Brain microvascular endothelial cell (primary cell): ENCODE measurements at regions not wholly inside any gene's neighbourhood (a gene's known extent, or its start where the extent isn't known, plus 50 kb on each side); places are given as distances from the start of the nearest gene placed in this dataset.
A peak's percentile ranks its signal among the peaks of the same experiment; 100 is the strongest.
"Not testable (repeated sequence)": the region's sequence is repeated elsewhere in the genome, so short reads cannot be mapped to it uniquely, and the experiment has no call there.

ENCODE experiments used
- DNase-seq: peaks from one replicate; pipeline ENCODE4 v3.0.0-alpha.2; 2020
- H3K27ac ChIP-seq: fragments of 250-450 bp; sonication (Bioruptor Pico); 2 replicates; pipeline ENCODE4 v1.5.1; 2020; ENCODE audit warnings: mild to moderate bottlenecking, moderate library complexity
- H3K27me3 ChIP-seq: fragments of 250-450 bp; sonication (Bioruptor Pico); replicated peaks from 2 replicates; pipeline ENCODE4 v1.5.1; 2020; ENCODE audit warnings: mild to moderate bottlenecking
- H3K36me3 ChIP-seq: fragments of 250-450 bp; sonication (Bioruptor Pico); replicated peaks from 2 replicates; pipeline ENCODE4 v1.5.1; 2020; ENCODE audit warnings: mild to moderate bottlenecking
- H3K4me3 ChIP-seq: 2 replicates; pipeline ENCODE4 v1.5.1; 2011; ENCODE audit warnings: low read depth, mild to moderate bottlenecking, control low read depth, low read length, moderate library complexity
- in situ Hi-C: cut with HindIII; loops from 2 replicates; pipeline ENCODE4 v1.10.0; 2017; ENCODE audit warnings: low sequenced_read_pairs, low pct_ligation_motif_present
- TF ChIP-seq, protein P1 (sequence below): IDR thresholded peaks from 2 replicates; pipeline ENCODE4 v1.5.1; 2011; ENCODE audit warnings: low read depth, mild to moderate bottlenecking, moderate library complexity, low read length, control low read depth, inconsistent platforms; ENCODE audit errors: missing control alignments

DNA sequence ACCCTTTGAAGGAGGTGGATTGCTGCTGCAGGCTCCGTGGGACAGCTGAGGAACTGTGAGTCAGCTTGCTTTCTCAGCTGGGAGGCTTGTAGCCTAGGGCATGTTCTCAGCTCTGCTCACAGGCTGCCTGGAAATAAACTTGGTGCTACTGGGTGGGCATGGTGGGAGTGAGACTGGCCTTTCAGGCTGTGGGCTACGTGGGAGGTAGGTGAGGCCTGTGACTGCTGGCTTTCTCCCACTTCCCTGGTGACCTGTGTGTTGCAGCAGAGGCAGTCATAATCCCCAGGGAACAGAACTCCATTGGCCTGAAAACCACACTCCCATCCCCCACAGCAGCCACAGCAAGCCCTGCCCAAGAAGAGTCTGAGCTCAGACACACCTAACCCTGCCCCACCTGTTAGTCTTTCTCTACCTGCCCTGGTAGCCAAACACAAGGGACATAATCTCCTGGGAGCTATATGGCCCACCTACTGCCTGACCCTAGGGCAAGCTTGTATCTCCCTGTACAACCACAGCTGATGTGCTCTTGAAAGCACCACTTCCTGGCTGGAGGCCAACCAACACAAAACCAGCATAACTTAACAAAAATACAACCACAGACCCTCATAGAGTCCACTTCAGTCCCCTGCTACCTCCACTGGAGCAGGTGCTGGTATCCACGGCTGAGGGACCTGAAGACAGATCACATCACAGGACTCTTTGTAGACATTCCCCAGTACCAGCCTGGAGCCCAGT, 236.5 kb downstream of the SQOR start:
- no peak overlapping the region for H3K27ac ChIP-seq
- H3K36me3 ChIP-seq: no peaks in the 10 kb centered on the region
- DNase-seq: peak; percentile 4
- H3K4me3 ChIP-seq: no peak overlapping the region
- in situ Hi-C loops: no loop called here
- TF ChIP-seq, protein P1, sequence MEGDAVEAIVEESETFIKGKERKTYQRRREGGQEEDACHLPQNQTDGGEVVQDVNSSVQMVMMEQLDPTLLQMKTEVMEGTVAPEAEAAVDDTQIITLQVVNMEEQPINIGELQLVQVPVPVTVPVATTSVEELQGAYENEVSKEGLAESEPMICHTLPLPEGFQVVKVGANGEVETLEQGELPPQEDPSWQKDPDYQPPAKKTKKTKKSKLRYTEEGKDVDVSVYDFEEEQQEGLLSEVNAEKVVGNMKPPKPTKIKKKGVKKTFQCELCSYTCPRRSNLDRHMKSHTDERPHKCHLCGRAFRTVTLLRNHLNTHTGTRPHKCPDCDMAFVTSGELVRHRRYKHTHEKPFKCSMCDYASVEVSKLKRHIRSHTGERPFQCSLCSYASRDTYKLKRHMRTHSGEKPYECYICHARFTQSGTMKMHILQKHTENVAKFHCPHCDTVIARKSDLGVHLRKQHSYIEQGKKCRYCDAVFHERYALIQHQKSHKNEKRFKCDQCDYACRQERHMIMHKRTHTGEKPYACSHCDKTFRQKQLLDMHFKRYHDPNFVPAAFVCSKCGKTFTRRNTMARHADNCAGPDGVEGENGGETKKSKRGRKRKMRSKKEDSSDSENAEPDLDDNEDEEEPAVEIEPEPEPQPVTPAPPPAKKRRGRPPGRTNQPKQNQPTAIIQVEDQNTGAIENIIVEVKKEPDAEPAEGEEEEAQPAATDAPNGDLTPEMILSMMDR: no peak
- H3K27me3 ChIP-seq: no peaks in the 10 kb centered on the region

DNA sequence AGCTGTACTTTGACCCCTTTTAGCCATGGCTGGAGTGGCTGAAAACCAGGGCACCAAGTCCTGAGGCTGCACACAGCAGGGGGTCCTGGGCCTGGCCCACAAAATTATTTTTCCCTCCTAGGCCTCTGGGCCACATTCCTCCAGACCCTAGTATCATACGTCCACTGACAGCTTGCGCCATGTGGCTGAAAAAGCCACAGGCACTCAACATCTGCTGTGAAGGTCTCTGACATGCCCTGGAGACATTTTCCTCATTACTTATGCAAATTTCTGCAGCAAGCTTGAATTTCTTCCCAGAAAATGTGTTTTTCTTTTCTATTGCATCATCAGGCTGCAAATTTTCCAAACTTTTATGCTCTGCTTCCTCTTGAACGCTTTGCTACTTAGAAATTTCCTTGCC, 239.0 kb downstream of the SQOR start:
- TF ChIP-seq, protein P1: no peak
- Histone ChIP-seq H3K4me3 (no peak overlapping the region), H3K27me3 (no peaks in the 10 kb centered on the region), H3K27ac (no peak overlapping the region), H3K36me3 (no peaks in the 10 kb centered on the region)
- no peak for DNase-seq
- in situ Hi-C loops: no loop called here

DNA sequence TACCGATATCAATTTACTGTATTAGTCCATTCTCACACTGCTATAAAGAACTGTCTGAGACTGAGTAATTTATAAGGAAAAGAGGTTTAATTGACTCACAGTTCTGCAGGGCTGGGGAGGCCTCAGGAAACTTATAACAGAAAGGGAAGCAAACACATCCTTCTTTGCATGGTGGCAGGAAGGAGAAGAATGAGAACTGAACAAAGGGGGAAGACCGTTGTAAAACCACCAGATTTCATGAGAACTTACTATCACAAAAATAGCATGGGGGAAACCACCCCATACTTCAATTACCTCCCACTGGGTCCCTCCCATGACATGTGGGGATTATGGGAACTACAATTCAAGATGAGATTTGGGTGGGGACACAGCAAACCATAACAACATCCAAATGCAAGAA, 239.7 kb downstream of the SQOR start:
- H3K27me3 ChIP-seq, H3K36me3 ChIP-seq, in situ Hi-C loops, H3K4me3 ChIP-seq, DNase-seq, H3K27ac ChIP-seq: not testable (repeated sequence)

DNA sequence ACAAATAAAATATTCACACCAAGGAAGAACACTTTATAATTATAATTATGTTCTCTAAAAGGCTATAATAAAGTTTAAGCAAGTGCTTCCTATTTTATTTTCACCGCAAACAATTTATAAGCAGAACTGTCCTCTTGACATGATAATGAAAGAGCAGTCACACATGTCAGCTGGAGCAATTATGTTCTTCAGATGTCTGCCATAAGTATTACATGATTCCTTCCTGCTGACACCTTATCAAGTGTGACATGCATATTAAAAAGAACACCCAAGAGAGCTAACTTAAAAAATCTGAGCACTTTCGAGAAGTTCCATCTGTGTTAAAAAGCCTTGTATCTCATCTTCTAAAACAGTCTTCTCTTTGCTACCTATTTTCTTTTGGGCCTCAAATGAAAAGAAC, 249.5 kb downstream of the SQOR start:
- in situ Hi-C loops: no loop called here
- Histone ChIP-seq H3K27me3 (no peaks in the 10 kb centered on the region), H3K36me3 (no peaks in the 10 kb centered on the region), H3K27ac (no peak overlapping the region), H3K4me3 (no peak overlapping the region)
- no peak for DNase-seq
- TF ChIP-seq, protein P1: no peak

DNA sequence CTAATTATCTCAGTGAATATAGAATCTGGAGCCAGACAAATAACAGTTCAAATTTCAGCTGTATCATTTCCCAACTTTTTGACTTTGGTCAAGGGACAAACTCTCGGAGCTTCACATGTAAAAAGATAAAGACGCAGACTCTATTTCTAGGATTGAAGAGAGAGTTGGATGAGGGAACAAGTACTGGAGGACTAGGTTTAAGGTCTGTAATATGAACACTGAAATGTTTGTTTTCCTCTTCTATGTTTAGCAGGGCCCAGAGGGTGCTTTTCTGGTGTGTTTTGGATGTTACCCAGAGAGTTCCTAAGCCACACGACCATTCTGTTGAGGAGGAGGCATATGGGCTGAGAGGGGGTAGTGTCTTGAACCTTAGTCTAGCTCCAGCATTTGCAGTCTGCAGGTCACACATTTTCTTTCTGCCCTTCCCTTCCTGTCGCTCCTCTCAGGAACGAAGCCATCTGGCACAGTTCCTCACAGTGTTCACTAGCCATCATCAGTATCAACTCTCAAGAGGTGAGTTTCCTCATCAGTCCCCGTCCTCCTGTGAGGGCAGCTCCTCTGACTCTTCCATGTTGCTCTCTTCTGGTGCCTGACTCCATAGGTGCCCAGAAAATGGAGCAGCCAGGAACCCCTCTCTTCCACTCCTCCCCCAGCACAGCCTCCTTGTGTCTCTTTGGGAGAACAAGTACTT, 250.1 kb downstream of the SQOR start:
- no peak overlapping the region for H3K4me3 ChIP-seq
- DNase-seq: no peak
- no peaks in the 10 kb centered on the region for H3K27me3 ChIP-seq
- no peak overlapping the region for H3K27ac ChIP-seq
- in situ Hi-C loops: no loop called here
- TF ChIP-seq, protein P1: no peak
- H3K36me3 ChIP-seq: no peaks in the 10 kb centered on the region

DNA sequence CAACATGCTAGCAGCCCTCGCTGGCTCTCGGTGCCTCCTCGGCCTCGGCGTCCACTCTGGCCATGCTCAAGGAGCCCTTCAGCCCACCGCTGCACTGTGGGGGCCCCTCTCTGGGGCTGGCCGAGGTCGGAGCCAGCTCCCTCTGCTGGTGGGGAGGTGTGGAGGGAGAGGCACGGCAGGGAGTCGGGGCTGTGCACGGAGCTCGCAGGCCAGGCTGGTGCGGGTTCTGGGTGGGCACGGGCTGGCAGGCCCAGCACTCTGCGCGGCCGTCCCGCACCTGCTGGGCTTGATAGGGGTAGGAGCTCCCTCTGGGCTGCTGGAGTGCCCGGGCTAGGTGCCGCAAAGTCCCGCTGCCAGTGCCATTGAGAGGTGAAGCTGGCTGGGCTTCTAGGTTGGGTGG, 251.0 kb downstream of the SQOR start:
- in situ Hi-C loops: no loop called here
- Histone ChIP-seq H3K27ac (no peak overlapping the region), H3K4me3 (no peak overlapping the region), H3K27me3 (no peaks in the 10 kb centered on the region), H3K36me3 (no peaks in the 10 kb centered on the region)
- DNase-seq: no peak
- TF ChIP-seq, protein P1: no peak
